ENCODE measurements at regions not wholly inside any gene's neighbourhood (a gene's known extent, or its start where the extent isn't known, plus 50 kb on each side); places are given as distances from the start of the nearest gene placed in this dataset.
"Not testable (repeated sequence)": the region's sequence is repeated elsewhere in the genome, so short reads cannot be mapped to it uniquely, and the experiment has no call there.

DNA sequence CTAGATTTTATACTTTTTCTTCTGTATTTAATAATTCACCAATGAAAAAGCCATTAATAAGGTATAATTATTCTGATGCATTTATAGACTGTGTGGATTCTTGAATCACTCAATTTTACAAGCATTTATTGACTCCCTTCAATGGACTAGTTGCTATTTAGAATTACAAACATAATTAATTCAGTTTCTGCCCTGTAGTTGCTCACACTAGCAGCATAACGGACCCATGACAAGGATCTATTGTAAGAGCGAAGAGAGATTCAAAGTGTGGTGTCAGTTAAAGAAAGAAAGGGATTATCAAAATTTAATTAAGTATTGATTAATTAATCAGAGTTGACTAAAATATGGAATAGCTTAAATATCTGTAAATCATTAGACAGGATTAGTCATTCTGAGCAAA is 602.6 kb upstream of the PTCHD4 start:
- intact Hi-C loops (cut with DNase I): no loop called here
- no peak for DNase-seq

DNA sequence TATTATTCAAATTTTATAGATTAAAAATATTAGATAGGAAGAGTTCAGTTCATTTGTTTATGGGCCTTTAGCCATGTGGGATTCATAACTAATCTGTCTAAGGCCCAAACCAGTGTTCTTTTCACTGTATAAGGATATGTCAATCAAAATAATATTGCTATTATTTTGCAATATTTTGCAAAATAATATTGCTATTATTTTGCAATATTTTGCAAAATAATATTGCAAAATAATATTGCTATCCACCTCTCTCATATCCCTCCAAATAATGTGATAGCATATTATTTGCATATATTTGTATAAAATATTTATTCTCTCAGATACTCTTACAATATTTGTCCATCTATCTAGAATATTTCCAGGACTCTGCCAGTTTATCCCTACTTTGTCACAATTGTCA is 595.3 kb upstream of the PTCHD4 start:
- intact Hi-C loops (cut with DNase I): no loop called here
- DNase-seq: no peak

DNA sequence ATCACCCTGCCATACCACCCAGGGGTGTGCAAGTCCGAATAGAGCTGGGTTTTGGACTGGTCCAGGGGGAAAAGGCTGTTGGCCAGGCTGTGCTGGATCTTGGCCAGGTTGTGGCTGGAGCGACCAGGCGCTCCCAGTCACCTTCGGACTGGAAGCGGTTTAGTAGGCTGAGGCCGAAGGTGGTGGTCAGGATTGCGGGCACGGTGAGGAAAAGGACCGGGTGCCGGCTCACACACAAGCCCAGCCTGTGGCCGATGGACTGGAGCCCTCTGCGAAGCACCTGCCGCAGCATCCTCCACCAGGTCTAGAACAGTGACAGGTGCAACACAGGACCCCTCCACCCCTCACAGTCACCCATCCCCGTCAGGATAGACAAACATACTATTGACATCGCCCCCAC is 590.6 kb upstream of the PTCHD4 start:
- intact Hi-C loops (cut with DNase I): no loop called here
- DNase-seq: no peak

DNA sequence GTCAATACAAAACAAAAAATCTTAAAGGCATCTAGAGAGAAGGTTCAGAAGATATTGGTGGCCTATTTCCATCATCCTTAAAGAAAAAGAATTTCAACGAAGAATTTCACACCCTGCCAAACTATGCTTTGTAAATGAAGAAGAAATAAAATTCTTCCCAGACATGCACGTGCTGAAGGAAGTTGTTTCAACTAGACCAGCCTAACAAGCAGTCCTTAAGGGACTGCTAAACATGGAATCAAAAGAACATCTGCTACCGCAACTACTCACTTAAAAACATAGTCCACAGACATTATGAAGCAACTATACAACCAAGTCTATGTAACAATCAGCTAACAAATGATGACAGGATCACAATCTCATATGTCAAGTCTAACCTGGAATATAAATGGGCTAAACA is 584.9 kb upstream of the PTCHD4 start:
- intact Hi-C loops (cut with DNase I): no loop called here
- no peak for DNase-seq

DNA sequence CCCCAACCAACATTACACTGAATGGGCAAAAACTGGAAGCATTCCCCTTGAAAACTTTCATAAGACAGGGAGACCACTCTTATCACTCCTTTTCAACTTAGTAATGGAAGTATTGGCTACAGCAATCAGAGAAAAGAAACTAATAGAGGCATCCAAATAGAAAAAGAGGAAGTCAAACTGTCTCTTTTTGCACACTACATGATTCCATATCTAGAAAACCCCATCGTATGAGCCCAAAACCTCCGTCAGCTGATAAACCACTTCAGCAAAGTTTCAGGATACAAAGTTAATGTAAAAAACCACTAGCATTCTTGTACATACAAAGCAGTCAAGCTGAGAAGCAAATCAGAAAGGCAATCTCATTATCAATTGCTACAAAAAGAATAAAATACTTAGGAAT is 580.4 kb upstream of the PTCHD4 start:
- intact Hi-C loops (cut with DNase I): no loop called here

DNA sequence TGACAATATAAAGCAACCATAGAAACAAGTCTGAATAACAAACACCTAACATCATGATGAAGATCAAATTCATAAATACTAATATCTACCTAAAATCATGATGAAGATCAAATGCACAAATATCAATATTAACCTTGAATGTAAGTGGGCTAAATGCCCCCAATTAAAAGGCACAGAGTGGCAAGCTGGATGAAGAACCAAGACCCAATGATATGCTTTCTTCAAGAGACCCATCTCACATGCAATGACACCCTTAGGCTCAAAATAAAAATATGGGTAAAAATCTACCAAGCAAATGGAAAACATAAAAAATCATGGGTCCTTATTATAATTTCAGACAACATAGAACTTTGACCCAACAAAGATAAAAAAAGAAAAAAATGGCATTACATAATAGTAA is 578.5 kb upstream of the PTCHD4 start:
- DNase-seq: no peak
- intact Hi-C loops (cut with DNase I): no loop called here

More for the DNA sequence above, 580.4 kb upstream of the PTCHD4 start:
- DNase-seq: no peak

DNA sequence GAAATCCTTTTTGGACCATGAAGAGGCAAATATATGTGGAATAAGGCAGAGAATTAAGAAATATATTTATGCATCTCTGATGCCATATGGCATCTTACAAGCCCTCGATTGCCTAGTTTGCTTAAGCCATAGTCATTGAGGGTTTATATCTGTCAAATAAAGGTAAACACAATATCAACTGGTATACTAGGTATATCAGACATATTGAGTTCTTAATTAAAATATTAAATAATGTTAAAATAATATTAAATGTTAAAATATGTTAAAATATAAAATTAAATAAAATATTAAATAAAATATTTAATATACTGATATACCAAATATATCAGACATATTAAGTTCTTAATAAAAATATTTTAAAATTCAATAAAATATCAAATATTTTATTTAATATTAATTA is 567.4 kb upstream of the PTCHD4 start:
- intact Hi-C loops (cut with DNase I): no loop called here
- no peak for DNase-seq

DNA sequence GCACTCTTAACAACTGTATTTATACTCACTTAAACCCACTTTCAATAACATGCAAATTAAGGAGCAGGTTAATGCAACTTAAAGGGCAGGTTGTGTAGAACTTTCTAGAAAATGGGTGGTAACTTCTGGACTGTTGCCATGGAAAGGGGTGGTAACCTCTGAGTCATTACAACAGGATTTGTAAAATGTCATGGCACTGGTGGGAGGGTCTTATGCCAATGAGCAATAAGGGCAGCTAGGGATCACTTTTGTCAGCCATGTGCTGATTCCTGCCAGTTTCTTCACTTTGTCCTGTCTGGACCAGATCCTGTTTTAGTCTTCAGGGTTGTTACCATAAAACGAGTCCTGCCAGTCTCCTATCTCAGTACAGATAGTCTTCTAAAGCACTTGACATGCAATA is 560.5 kb upstream of the PTCHD4 start:
- intact Hi-C loops (cut with DNase I): no loop called here
- DNase-seq: no peak

DNA sequence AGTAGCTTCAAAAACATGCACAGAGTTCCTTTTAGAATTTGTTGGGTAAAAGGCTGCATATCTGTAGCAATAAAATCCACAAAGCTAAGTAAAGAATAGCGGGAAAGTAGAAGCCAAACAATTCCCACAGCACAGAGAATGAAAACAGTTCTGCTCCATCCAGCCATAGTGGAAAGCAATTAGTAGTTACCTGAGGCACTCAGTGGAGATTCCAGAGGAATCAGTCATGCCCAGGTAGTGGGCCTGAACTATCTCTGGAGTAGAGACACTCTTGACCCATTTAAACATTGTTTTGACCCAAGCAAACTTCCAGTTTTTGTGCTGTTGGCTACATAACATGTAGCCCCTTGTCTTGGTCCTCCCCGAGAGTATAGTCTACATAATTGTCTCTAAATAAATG is 559.5 kb upstream of the PTCHD4 start:
- intact Hi-C loops (cut with DNase I): no loop called here
- no peak for DNase-seq

DNA sequence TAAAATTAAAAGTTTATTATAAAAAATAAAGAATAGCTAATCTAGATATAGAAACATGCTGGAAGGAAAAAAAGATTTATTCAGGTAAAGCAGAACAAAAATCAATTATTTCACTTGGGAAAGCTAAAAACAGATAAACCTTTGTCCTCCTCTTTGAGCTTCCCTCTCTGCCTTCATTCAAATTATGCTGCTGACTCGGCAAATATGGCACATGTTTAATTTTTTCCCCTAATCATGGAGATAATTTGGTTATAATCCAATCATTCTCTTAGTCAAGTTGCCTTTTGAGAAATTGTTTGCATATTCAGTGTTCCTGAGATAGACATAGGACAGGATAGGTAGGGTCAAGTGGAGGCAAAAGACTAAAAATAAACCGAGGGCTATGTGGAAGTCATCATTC is 556.8 kb upstream of the PTCHD4 start:
- intact Hi-C loops (cut with DNase I): no loop called here
- no peak for DNase-seq

DNA sequence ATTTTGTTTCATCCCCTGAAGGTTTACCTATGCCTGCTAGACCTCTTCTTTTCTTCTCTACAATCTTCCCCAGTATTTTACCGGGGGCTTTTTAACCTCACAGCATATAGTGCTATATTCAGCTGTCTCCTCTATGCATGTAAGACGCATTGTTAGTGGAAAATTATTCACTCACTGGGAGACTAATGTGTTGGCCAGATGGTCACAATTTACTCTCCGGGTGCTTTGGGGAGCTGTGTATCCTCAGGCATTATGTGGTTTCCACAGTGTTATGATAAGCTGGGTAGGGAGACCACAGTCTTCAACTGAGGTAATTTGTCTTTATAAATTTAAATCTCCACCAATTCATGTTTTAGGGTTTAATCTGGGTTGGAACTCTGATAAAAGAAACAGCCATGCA is 553.8 kb upstream of the PTCHD4 start:
- no peak for DNase-seq
- intact Hi-C loops (cut with DNase I): no loop called here

DNA sequence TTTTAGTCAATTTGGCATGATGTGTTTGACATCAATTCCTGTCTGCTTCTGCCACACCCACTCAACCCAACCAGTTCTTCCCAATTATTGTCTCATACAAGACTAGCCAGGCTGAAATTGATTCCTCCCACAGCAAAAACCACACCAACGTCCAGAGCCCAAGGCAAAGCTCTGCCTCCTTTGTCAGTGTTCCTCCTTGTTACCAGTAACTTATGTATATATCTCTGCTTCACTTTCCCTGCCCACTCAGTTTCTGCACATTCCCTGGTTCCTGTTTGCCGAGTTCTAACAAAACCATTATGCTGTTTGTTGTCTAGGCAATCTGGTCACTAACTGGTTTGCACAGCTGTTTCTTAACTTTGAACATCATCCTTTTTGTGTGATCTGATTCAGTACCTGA is 547.9 kb upstream of the PTCHD4 start:
- intact Hi-C loops (cut with DNase I): no loop called here
- DNase-seq: no peak

DNA sequence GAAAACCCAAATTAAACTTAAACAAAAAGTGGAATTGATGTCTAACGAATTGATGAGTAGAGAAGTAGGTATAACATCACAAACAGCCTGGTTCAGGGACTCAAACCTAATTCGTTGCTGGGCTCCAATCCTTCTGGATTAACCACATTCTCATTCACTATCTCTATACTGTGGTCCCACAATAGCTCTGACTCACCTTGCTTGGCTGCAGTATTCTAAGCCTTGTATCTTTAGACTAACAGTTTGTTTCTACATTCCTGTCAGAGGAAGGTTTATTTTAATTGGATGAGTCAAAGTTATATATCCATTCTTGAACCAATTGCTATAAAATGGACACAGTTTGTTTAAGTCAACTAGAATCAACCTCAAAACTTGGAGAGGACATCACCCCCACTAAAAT is 530.5 kb upstream of the PTCHD4 start:
- intact Hi-C loops (cut with DNase I): no loop called here
- DNase-seq: no peak

DNA sequence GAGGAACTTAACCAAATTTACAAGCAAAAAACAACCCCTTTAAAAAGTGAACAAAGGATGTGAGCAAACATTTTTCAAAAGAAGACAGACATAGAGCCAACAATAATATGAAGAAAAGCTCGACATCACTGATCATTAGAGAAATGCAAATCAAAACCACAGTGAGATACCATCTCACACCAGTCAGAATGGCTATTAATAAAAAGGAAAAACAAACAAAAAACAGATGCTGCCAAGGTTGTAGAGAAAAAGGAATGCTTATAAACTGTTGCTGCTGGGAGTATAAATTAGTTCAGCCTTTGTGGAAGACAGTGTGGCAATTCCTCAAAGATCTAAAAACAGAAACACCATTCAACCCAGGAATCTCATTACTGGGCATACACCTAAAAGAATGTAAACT is 527.8 kb upstream of the PTCHD4 start:
- DNase-seq; intact Hi-C loops (cut with DNase I): not testable (repeated sequence)

DNA sequence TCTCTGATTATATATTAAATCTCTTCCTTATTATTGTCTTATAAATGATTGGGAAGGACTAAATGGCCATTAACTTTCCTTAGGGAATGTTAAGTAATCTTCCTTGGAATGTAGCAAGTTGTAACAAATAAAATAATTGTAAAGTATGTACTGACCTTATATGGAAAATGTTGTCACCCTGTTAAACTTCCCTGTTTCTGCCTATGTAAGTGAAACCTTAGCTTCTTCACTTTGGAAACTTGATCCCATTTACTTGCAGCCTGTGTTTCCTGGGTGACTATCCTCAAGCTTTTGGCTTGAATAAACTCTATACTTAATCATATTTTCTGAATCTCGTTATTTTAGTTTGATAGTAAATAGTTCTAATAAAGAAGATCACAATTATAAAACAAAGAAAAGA is 519.5 kb upstream of the PTCHD4 start:
- intact Hi-C loops (cut with DNase I): no loop called here
- no peak for DNase-seq

DNA sequence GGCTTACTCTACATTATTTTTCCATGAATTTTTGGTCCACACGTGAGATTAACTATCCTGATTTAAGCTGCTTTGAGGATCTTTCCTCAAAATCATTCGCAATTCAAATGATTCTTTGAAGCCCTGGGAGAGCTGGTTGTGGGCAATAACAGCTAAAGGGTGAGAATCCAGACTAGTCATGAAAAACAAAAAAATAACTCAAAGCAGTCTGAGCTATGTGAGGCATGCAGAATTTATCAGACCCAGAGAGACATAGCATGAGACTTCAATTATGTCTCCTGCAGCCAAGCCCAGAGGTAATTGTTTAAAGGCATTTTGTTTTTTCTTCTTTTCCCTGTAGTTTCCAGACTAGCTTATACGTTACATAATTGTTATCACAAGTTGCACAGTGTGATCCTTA is 517.3 kb upstream of the PTCHD4 start:
- no peak for DNase-seq
- intact Hi-C loops (cut with DNase I): no loop called here

DNA sequence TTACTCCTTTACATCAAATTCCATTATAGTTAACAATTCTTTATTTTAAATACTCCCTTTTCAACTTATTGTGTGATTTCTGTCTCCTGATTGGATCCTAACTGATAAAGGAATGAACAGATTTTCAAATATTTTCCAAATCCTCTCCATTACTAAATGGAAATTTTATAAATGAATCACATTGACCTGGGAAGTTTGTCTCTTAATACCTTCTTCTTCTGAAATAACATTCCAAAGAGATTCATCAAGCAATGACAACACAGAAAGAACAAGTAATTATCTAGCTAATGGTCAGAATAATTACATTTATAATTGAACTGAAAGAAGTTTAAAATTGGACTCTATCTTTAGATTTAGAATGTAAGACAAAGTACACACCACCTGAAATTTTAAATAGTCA is 515.4 kb upstream of the PTCHD4 start:
- intact Hi-C loops (cut with DNase I): no loop called here
- DNase-seq: no peak

DNA sequence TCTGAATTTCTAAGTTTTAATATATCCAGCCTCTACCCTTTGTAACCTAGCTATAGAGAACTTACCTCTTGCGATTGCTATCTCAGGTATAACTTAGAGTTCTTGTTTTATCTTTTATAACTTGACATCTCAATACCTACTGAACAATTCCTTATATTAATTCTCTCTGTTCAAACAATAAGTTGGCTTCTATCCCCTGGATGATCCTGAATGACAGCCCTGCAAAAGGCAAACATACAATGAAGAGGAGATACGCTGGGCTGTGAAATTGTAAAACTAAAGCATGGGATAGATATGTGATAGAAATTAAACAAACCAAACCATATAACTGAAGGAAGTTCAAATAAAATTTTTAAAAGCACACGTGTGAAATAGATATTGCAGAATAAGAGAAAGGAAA is 513.6 kb upstream of the PTCHD4 start:
- intact Hi-C loops (cut with DNase I): no loop called here
- DNase-seq: no peak

DNA sequence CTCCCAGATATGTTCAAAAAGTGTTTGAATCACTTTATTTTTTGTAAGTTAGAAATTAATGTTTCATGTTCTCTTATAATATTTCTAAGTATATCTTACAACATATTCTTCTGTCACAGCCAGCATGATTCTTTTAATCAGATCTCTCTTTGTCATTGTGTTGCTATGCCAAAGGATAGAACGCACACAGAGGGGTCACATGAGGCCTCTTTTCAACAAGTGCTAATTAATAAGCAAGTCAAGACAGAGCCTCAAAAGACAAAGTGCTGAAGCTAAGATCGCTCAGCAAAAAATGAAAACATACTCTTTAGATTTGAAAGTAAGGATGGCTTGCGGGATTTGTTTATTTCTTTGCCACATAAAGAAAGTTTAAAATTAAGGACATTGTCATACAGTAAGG is 508.8 kb upstream of the PTCHD4 start:
- intact Hi-C loops (cut with DNase I): no loop called here
- no peak for DNase-seq

DNA sequence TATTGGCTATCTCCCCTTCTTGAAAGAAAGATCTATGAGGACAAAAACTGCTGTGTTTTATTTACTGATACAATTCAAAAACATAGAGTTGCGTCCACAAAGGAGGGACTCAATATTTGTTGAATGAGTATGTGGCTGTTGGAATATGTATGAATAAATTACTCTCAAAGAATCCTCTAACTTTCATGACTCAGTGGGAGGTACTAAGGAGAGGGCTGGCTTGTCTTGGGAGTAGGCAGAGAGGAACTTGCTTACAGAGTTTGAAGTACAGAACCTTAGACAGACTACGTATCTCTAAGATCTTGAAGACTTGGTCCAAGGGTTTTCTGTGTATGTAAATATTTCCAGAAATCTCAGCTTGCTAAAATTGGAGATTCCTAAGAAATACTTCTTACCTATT is 504.0 kb upstream of the PTCHD4 start:
- DNase-seq: no peak
- intact Hi-C loops (cut with DNase I): no loop called here

DNA sequence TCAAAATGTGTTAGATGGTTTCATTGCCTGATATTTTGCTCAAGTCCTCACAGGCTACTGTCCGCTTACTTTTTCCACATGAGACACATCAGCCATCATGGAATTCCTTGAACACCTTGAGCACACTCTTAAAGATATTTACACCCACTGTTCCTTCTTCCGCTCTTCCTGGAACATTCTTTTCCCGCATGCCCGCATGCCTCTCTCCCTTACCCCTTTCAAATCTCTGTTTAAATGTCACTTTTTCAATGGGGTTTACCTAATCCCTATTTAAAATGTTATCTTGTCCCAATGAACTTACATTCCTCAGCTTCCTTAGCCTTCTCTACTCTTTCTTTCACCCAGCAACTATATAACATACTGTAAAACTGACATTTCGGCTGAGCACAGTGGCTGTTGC is 503.3 kb upstream of the PTCHD4 start:
- intact Hi-C loops (cut with DNase I): no loop called here
- no peak for DNase-seq

DNA sequence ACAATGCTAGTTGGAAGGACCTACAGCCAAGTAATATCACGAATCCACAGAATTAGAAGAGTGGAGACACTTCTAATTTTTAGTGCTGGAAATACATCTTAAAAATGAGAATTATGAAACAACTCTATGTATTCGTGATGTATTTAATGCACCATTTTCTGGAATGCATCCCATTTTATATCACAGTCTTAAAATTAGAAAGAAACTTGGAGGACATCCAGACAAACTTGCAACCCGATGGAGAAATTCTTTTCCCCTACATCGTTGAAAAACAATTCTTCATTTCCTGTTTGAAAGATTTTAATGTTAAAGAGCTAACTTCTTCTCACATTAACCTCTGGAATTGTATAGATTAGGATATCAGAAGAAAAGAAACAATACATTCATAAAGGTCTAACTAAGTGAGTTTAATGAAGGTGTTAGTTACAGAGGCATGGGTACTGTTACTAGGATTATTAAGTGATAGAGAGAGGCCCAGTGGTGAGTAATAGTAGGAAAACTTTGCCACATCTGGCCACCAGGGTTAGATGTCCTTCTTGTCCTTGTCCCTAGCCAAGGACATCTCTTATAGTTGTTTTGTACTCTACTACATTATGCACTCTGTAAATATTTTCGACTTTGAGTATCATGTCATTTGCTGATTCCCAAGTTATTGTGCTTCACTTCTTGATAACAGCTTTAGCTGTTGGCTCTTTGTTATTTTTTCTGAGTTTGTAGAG is 502.4 kb upstream of the PTCHD4 start:
- DNase-seq: no peak
- intact Hi-C loops (cut with DNase I): no loop called here
